ENCODE measurements at regions not wholly inside any gene's neighbourhood (a gene's known extent, or its start where the extent isn't known, plus 50 kb on each side); places are given as distances from the start of the nearest gene placed in this dataset.
"Not testable (repeated sequence)": the region's sequence is repeated elsewhere in the genome, so short reads cannot be mapped to it uniquely, and the experiment has no call there.

GRCh38 chr3:81989274-81989673, 227.8 kb upstream of the GBE1 start:
- Histone ChIP-seq H3K27ac (ENCODE audit: low read depth, low read length) (no peak overlapping the region), H3K4me3 (ENCODE audit: low read depth, low read length) (no peak overlapping the region), H3K36me3 (ENCODE audit: control insufficient read depth, insufficient read depth, low read length) (no peaks in the 10 kb centered on the region), H3K4me1 (ENCODE audit: control insufficient read depth, insufficient read depth, low read length) (no peaks in the 10 kb centered on the region; the same call in 1 of the 2 replicates), H3K9me3 (ENCODE audit: control insufficient read depth, insufficient read depth, low read depth, low read length) (no peaks in the 10 kb centered on the region), H3K27me3 (ENCODE audit: control insufficient read depth, insufficient read depth, low read length) (no peaks in the 10 kb centered on the region), H3K9ac (ENCODE audit: low read length) (no peak overlapping the region)

GRCh38 chr3:81987412-81987811, 226.0 kb upstream of the GBE1 start:
- not testable (repeated sequence) for H3K9me3 ChIP-seq (ENCODE audit: control insufficient read depth, insufficient read depth, low read depth, low read length); H3K9ac ChIP-seq (ENCODE audit: low read length); H3K36me3 ChIP-seq (ENCODE audit: control insufficient read depth, insufficient read depth, low read length)

GRCh38 chr3:81985996-81986723, 224.7 kb upstream of the GBE1 start:
- H3K4me1 ChIP-seq (ENCODE audit: control insufficient read depth, insufficient read depth, low read length) = no peaks in the 10 kb centered on the region; the same call in 1 of the 2 replicates
- H3K27me3 ChIP-seq (ENCODE audit: control insufficient read depth, insufficient read depth, low read length) = no peaks in the 10 kb centered on the region
- H3K9me3 ChIP-seq (ENCODE audit: control insufficient read depth, insufficient read depth, low read depth, low read length) = no peaks in the 10 kb centered on the region
- no peaks in the 10 kb centered on the region for H3K36me3 ChIP-seq (ENCODE audit: control insufficient read depth, insufficient read depth, low read length)
- H3K9ac ChIP-seq (ENCODE audit: low read length) = no peak overlapping the region
- H3K27ac ChIP-seq (ENCODE audit: low read depth, low read length) = no peak overlapping the region
- H3K4me3 ChIP-seq (ENCODE audit: low read depth, low read length) = no peak overlapping the region

More at GRCh38 chr3:81987412-81987811, 226.0 kb upstream of the GBE1 start:
- H3K27ac ChIP-seq (ENCODE audit: low read depth, low read length); H3K27me3 ChIP-seq (ENCODE audit: control insufficient read depth, insufficient read depth, low read length); H3K4me1 ChIP-seq (ENCODE audit: control insufficient read depth, insufficient read depth, low read length); H3K4me3 ChIP-seq (ENCODE audit: low read depth, low read length): not testable (repeated sequence)

- H3K9me3 ChIP-seq (ENCODE audit: control insufficient read depth, insufficient read depth, low read depth, low read length) = no peaks in the 10 kb centered on the region
- 0 out of 2 replicates have a peak, but pooled peaks cover 5% of the 10 kb centered on the region for H3K4me1 ChIP-seq (ENCODE audit: control insufficient read depth, insufficient read depth, low read length)
- H3K27ac ChIP-seq (ENCODE audit: low read depth, low read length) = no peak overlapping the region
- no peak overlapping the region for H3K4me3 ChIP-seq (ENCODE audit: low read depth, low read length)
- no peaks in the 10 kb centered on the region for H3K27me3 ChIP-seq (ENCODE audit: control insufficient read depth, insufficient read depth, low read length)
- H3K9ac ChIP-seq (ENCODE audit: low read length) = no peak overlapping the region
- no peaks in the 10 kb centered on the region for H3K36me3 ChIP-seq (ENCODE audit: control insufficient read depth, insufficient read depth, low read length)
Observed at GRCh38 chr3:81983382-81983781, 221.9 kb upstream of the GBE1 start.

- Histone ChIP-seq H3K27ac (ENCODE audit: low read depth, low read length) (no peak overlapping the region), H3K27me3 (ENCODE audit: control insufficient read depth, insufficient read depth, low read length) (no peaks in the 10 kb centered on the region), H3K4me3 (ENCODE audit: low read depth, low read length) (no peak overlapping the region), H3K9ac (ENCODE audit: low read length) (no peak overlapping the region), H3K9me3 (ENCODE audit: control insufficient read depth, insufficient read depth, low read depth, low read length) (no peaks in the 10 kb centered on the region), H3K4me1 (ENCODE audit: control insufficient read depth, insufficient read depth, low read length) (0 out of 2 replicates have a peak, but pooled peaks cover 5% of the 10 kb centered on the region), H3K36me3 (ENCODE audit: control insufficient read depth, insufficient read depth, low read length) (no peaks in the 10 kb centered on the region)
Observed at GRCh38 chr3:81980596-81981494, 219.4 kb upstream of the GBE1 start.

- H3K27me3 ChIP-seq (ENCODE audit: control insufficient read depth, insufficient read depth, low read length) = no peaks in the 10 kb centered on the region
- H3K9ac ChIP-seq (ENCODE audit: low read length) = no peak overlapping the region
- H3K27ac ChIP-seq (ENCODE audit: low read depth, low read length) = no peak overlapping the region
- peaks cover 5% of the 10 kb centered on the region; the same call in 1 of the 2 replicates for H3K4me1 ChIP-seq (ENCODE audit: control insufficient read depth, insufficient read depth, low read length)
- H3K36me3 ChIP-seq (ENCODE audit: control insufficient read depth, insufficient read depth, low read length) = no peaks in the 10 kb centered on the region
- H3K4me3 ChIP-seq (ENCODE audit: low read depth, low read length) = no peak overlapping the region
- peaks cover 10% of the 10 kb centered on the region for H3K9me3 ChIP-seq (ENCODE audit: control insufficient read depth, insufficient read depth, low read depth, low read length)
Observed at GRCh38 chr3:81974751-81975150, 213.3 kb upstream of the GBE1 start.

- no peak overlapping the region for H3K9ac ChIP-seq (ENCODE audit: low read length)
- peaks cover 18% of the 10 kb centered on the region for H3K4me1 ChIP-seq (ENCODE audit: control insufficient read depth, insufficient read depth, low read length)
- H3K27ac ChIP-seq (ENCODE audit: low read depth, low read length) = no peak overlapping the region
- H3K27me3 ChIP-seq (ENCODE audit: control insufficient read depth, insufficient read depth, low read length) = no peaks in the 10 kb centered on the region
- peaks cover 10% of the 10 kb centered on the region for H3K9me3 ChIP-seq (ENCODE audit: control insufficient read depth, insufficient read depth, low read depth, low read length)
- no peak overlapping the region for H3K4me3 ChIP-seq (ENCODE audit: low read depth, low read length)
- no peaks in the 10 kb centered on the region for H3K36me3 ChIP-seq (ENCODE audit: control insufficient read depth, insufficient read depth, low read length)
Observed at GRCh38 chr3:81968658-81969057, 207.2 kb upstream of the GBE1 start.

GRCh38 chr3:81967393-81967792, 205.9 kb upstream of the GBE1 start:
- H3K9ac ChIP-seq (ENCODE audit: low read length) = no peak overlapping the region
- H3K9me3 ChIP-seq (ENCODE audit: control insufficient read depth, insufficient read depth, low read depth, low read length) = peaks cover 10% of the 10 kb centered on the region
- H3K4me3 ChIP-seq (ENCODE audit: low read depth, low read length) = no peak overlapping the region
- H3K27me3 ChIP-seq (ENCODE audit: control insufficient read depth, insufficient read depth, low read length) = no peaks in the 10 kb centered on the region
- peaks cover 18% of the 10 kb centered on the region for H3K4me1 ChIP-seq (ENCODE audit: control insufficient read depth, insufficient read depth, low read length)
- H3K36me3 ChIP-seq (ENCODE audit: control insufficient read depth, insufficient read depth, low read length) = no peaks in the 10 kb centered on the region
- no peak overlapping the region for H3K27ac ChIP-seq (ENCODE audit: low read depth, low read length)

GRCh38 chr3:81965696-81966095, 204.3 kb upstream of the GBE1 start:
- H3K4me3 ChIP-seq (ENCODE audit: low read depth, low read length) = no peak overlapping the region
- H3K27ac ChIP-seq (ENCODE audit: low read depth, low read length) = no peak overlapping the region
- H3K9ac ChIP-seq (ENCODE audit: low read length) = no peak overlapping the region
- H3K4me1 ChIP-seq (ENCODE audit: control insufficient read depth, insufficient read depth, low read length) = peaks cover 18% of the 10 kb centered on the region
- no peaks in the 10 kb centered on the region for H3K36me3 ChIP-seq (ENCODE audit: control insufficient read depth, insufficient read depth, low read length)
- H3K27me3 ChIP-seq (ENCODE audit: control insufficient read depth, insufficient read depth, low read length) = no peaks in the 10 kb centered on the region
- peaks cover 2% of the 10 kb centered on the region; the same call in 1 of the 2 replicates for H3K9me3 ChIP-seq (ENCODE audit: control insufficient read depth, insufficient read depth, low read depth, low read length)

- Histone ChIP-seq H3K36me3 (ENCODE audit: control insufficient read depth, insufficient read depth, low read length) (no peaks in the 10 kb centered on the region), H3K9me3 (ENCODE audit: control insufficient read depth, insufficient read depth, low read depth, low read length) (no peaks in the 10 kb centered on the region), H3K27me3 (ENCODE audit: control insufficient read depth, insufficient read depth, low read length) (no peaks in the 10 kb centered on the region), H3K9ac (ENCODE audit: low read length) (no peak overlapping the region), H3K27ac (ENCODE audit: low read depth, low read length) (no peak overlapping the region), H3K4me1 (ENCODE audit: control insufficient read depth, insufficient read depth, low read length) (peaks cover 18% of the 10 kb centered on the region), H3K4me3 (ENCODE audit: low read depth, low read length) (no peak overlapping the region)
Observed at GRCh38 chr3:81962396-81962795, 201.0 kb upstream of the GBE1 start.

Data from HUES6 (cell line).